CD14-positive monocyte (primary cell): ENCODE measurements at regions not wholly inside any gene's neighbourhood (a gene's known extent, or its start where the extent isn't known, plus 50 kb on each side); places are given as distances from the start of the nearest gene placed in this dataset.

ENCODE experiments used
- DNase-seq, 3 donors: peaks; one replicate each; pipeline ENCODE4 v3.0.0-alpha.2; 2011 to 2022
- H2AFZ ChIP-seq: 2 replicates; pipeline ENCODE4 v1.6.0; 2012; ENCODE audit warnings: mild to moderate bottlenecking, low read depth, low read length, inconsistent platforms; ENCODE audit not compliant: insufficient read depth, poor library complexity, severe bottlenecking
- H3K27ac ChIP-seq, 2 donors: 1 replicate in 1 of 2; 2 replicates in 1 of 2; pipeline ENCODE4 v1.5.1; 2012 to 2013; ENCODE audit warnings: low read length in 2 of 2, control low read depth in 1 of 2, inconsistent platforms in 1 of 2, low read depth in 1 of 2, mild to moderate bottlenecking in 1 of 2
- H3K27me3 ChIP-seq, 2 donors: one replicate each; pipeline versions ENCODE4 v1.6.0 to v1.6.1; 2011 to 2013; ENCODE audit warnings: low read length in 2 of 2; ENCODE audit not compliant: control insufficient read depth in 2 of 2, insufficient read depth in 2 of 2
- H3K36me3 ChIP-seq, 2 donors: replicated peaks in 1 of 2; 1 replicate in 1 of 2; 2 replicates in 1 of 2; pipeline versions ENCODE4 v1.5.1 to v1.6.1; 2012 to 2013; ENCODE audit warnings: low read length in 2 of 2, control low read depth in 1 of 2, inconsistent platforms in 1 of 2, mild to moderate bottlenecking in 1 of 2; ENCODE audit not compliant: insufficient read depth in 2 of 2, control insufficient read depth in 1 of 2
- H3K4me1 ChIP-seq, 2 donors: 1 replicate in 1 of 2; 2 replicates in 1 of 2; pipeline versions ENCODE4 v1.5.1 to v1.6.1; 2012 to 2013; ENCODE audit warnings: low read length in 2 of 2, control low read depth in 1 of 2, inconsistent platforms in 1 of 2, mild to moderate bottlenecking in 1 of 2, moderate library complexity in 1 of 2; ENCODE audit not compliant: insufficient read depth in 2 of 2, control insufficient read depth in 1 of 2
- H3K4me2 ChIP-seq: replicated peaks from 2 replicates; pipeline ENCODE3; 2012; ENCODE audit warnings: low read length, moderate library complexity, mild to moderate bottlenecking; ENCODE audit not compliant: poor library complexity, severe bottlenecking; ENCODE audit errors: extremely low read depth
- H3K4me3 ChIP-seq, 3 experiments: fragments of 200-600 bp in 1 of 3; sonication (generic) in 1 of 3; replicated peaks in 1 of 3; 1 replicate in 2 of 3; 2 replicates in 1 of 3; pipeline ENCODE4 v1.5.1; 2011 to 2013; ENCODE audit warnings: low read length in 3 of 3, mild to moderate bottlenecking in 3 of 3, control low read depth in 2 of 3, low read depth in 2 of 3, inconsistent platforms in 1 of 3, moderate library complexity in 1 of 3
- H3K79me2 ChIP-seq: 2 replicates; pipeline ENCODE4 v1.6.0; 2012; ENCODE audit warnings: mild to moderate bottlenecking, control low read depth, inconsistent platforms, low read length, moderate library complexity; ENCODE audit not compliant: insufficient read depth
- H3K9ac ChIP-seq: 2 replicates; pipeline ENCODE4 v1.6.0; 2017; ENCODE audit warnings: low read length, mild to moderate bottlenecking; ENCODE audit not compliant: insufficient read depth, poor library complexity, severe bottlenecking
- H3K9me3 ChIP-seq, 2 donors: replicated peaks in 1 of 2; 1 replicate in 1 of 2; 2 replicates in 1 of 2; pipeline versions ENCODE4 v1.5.1 to v1.6.1; 2012 to 2013; ENCODE audit warnings: low read length in 2 of 2, control low read depth in 1 of 2; ENCODE audit not compliant: control insufficient read depth in 1 of 2, insufficient read depth in 1 of 2
- H4K20me1 ChIP-seq: 2 replicates; pipeline ENCODE4 v1.6.0; 2012; ENCODE audit warnings: mild to moderate bottlenecking, low read length, control low read depth, moderate library complexity; ENCODE audit not compliant: insufficient read depth
- H3K27ac Mint-ChIP-seq, 7 donors: one replicate each; pipeline ENCODE4 v1.8.0; 2020; ENCODE audit warnings: mild to moderate bottlenecking in 7 of 7, mixed read lengths in 7 of 7, moderate library complexity in 6 of 7, inconsistent platforms in 2 of 7
- H3K27me3 Mint-ChIP-seq, 3 donors: one replicate each; pipeline ENCODE4 v1.8.0; 2021 to 2022; ENCODE audit warnings: low read depth in 3 of 3, mild to moderate bottlenecking in 3 of 3, mixed read lengths in 3 of 3, moderate library complexity in 3 of 3, inconsistent platforms in 1 of 3
- H3K36me3 Mint-ChIP-seq, 2 donors: one replicate each; pipeline ENCODE4 v1.8.0; 2020; ENCODE audit warnings: mixed read lengths in 2 of 2, inconsistent platforms in 1 of 2, mild to moderate bottlenecking in 1 of 2
- H3K4me1 Mint-ChIP-seq: one replicate; pipeline ENCODE4 v1.8.0; 2020; ENCODE audit warnings: mild to moderate bottlenecking, mixed read lengths
- H3K4me3 Mint-ChIP-seq, 2 donors: one replicate each; pipeline ENCODE4 v1.8.0; 2020; ENCODE audit warnings: mild to moderate bottlenecking in 2 of 2, mixed read lengths in 2 of 2, moderate library complexity in 1 of 2
- H3K9me3 Mint-ChIP-seq, 7 donors: one replicate each; pipeline ENCODE4 v1.8.0; 2020 to 2022; ENCODE audit warnings: mixed read lengths in 7 of 7, mild to moderate bottlenecking in 6 of 7, moderate library complexity in 6 of 7, inconsistent platforms in 2 of 7
- WGBS: methylation state at CpG from one replicate; pipeline ENCODE4 v1.1.5; 2013; ENCODE audit warnings: missing lambda C conversion rate; ENCODE audit not compliant: insufficient coverage; 5-methylcytosine and 5-hydroxymethylcytosine counted together
- intact Hi-C, 2 donors: fragments of 100-400 bp; cut with micrococcal nuclease; formaldehyde crosslinking; loops; one replicate each; pipeline versions ENCODE4 v1.15.0 to v1.15.1; 2023
- TF ChIP-seq, protein P1 (sequence below): fragments of 200-600 bp; IDR thresholded peaks from one replicate; pipeline ENCODE4 v1.8.0; 2022; ENCODE audit warnings: antibody characterized with exemption, mild to moderate bottlenecking

DNA sequence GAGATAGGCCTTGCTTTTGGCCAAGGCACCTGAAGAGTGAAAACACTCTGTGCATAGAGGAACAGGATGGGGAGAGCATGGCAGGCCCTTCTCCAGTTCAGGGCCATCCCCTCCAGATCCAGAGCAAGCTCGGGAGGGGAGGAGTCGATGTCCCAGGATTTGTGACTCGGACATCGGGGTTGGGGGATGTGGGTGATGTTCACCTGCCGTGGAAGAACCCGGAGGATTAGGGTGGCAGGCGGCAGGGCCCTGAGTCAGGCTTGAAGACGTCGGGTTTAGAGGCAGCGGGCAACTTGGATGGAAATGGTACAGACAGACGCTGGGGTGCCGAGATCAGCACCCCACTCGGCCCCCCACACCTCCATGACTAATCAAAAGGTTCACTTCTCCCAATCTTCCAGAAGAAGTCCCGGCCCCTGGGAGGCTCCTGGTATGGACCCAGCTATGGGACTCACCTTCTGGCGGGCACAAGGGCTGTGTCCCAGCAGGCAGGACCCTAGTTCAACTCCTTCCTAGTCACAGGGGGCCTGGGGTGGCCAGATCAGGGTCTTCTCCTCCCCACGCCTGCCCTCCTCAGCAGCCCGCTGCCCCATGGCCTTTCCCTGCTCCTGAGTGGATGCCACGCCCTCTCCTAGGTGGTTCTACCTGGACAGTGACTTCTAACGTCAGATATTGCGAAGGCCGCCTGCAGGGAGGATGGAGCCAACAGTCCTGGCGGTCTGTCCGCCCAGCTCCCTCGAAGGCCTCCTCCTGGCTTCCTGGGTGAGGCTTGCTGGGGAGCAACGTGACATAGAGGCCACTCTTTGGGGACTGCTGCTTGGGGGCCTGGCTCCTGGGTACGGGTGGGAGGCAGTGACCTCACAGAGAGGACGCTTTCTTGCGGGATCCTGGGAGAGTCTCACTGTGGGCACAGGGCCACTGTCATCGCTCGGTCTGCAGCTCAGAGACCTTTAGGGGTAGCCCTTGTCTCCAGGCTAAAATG, 792.5 kb downstream of the BRD1 start:
- Histone ChIP-seq H3K27ac (no peak overlapping the region), H4K20me1 (no peaks in the 10 kb centered on the region), H3K4me3 (no peak overlapping the region), H3K79me2 (no peaks in the 10 kb centered on the region), H3K9ac (no peak overlapping the region), H3K4me2 (no peak overlapping the region), H2AFZ (no peak overlapping the region), H3K4me1 (no peaks in the 10 kb centered on the region), H3K9me3 (no peaks in the 10 kb centered on the region), H3K27me3 (no peaks in the 10 kb centered on the region), H3K36me3 (no peaks in the 10 kb centered on the region)
- WGBS: 78% methylated on average over 18 of the region's 30 CpGs
- H3K27me3 Mint-ChIP-seq: peaks cover 0 to 5% (median 1%) of the 10 kb centered on the region in 3 donors
- H3K27ac Mint-ChIP-seq: peak overlapping the region in 1 of 7 donors; percentile 72
- H3K4me3 Mint-ChIP-seq: no peak overlapping the region
- peaks cover 0 to 9% (median 0%) of the 10 kb centered on the region in 7 donors for H3K9me3 Mint-ChIP-seq
- no peak for DNase-seq
- intact Hi-C loops: no loop called here
- H3K4me1 Mint-ChIP-seq: no peaks in the 10 kb centered on the region
- no peaks in the 10 kb centered on the region for H3K36me3 Mint-ChIP-seq
- TF ChIP-seq, protein P1, sequence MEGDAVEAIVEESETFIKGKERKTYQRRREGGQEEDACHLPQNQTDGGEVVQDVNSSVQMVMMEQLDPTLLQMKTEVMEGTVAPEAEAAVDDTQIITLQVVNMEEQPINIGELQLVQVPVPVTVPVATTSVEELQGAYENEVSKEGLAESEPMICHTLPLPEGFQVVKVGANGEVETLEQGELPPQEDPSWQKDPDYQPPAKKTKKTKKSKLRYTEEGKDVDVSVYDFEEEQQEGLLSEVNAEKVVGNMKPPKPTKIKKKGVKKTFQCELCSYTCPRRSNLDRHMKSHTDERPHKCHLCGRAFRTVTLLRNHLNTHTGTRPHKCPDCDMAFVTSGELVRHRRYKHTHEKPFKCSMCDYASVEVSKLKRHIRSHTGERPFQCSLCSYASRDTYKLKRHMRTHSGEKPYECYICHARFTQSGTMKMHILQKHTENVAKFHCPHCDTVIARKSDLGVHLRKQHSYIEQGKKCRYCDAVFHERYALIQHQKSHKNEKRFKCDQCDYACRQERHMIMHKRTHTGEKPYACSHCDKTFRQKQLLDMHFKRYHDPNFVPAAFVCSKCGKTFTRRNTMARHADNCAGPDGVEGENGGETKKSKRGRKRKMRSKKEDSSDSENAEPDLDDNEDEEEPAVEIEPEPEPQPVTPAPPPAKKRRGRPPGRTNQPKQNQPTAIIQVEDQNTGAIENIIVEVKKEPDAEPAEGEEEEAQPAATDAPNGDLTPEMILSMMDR: no peak

DNA sequence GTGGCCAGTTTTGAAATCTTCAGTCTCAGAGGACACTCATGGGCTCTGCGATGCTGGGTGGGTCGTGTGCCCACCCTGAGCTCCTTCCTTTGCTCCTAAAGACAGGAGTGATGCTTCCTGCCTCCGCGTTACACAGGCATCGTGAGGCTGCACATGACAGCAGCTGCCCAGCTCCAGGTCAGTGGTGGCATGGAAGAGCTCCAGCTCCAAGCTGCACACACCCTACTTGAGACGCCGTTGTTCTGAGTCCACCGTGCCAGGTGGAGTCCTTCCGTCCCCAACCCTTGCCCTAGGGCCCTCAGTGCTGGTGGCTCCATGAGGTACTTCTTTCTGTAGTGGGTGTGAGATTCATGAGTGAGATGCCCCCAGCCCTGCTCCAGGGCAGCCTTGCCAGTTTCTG, 794.1 kb downstream of the BRD1 start:
- H3K4me2 ChIP-seq: no peak overlapping the region
- H3K27ac Mint-ChIP-seq: no peak overlapping the region
- DNase-seq: no peak
- H3K27ac ChIP-seq: no peak overlapping the region
- no peaks in the 10 kb centered on the region for H3K4me1 ChIP-seq
- no peak overlapping the region for H3K4me3 Mint-ChIP-seq
- no peak overlapping the region for H3K9ac ChIP-seq
- no peaks in the 10 kb centered on the region for H3K4me1 Mint-ChIP-seq
- no peaks in the 10 kb centered on the region for H3K36me3 ChIP-seq
- TF ChIP-seq, protein P1: no peak
- H3K36me3 Mint-ChIP-seq: no peaks in the 10 kb centered on the region
- H3K4me3 ChIP-seq: no peak overlapping the region
- peaks cover 0 to 7% (median 0%) of the 10 kb centered on the region in 7 donors for H3K9me3 Mint-ChIP-seq
- no peaks in the 10 kb centered on the region for H3K79me2 ChIP-seq
- no peaks in the 10 kb centered on the region for H3K9me3 ChIP-seq
- H3K27me3 Mint-ChIP-seq: peaks cover 2 to 5% (median 5%) of the 10 kb centered on the region in 3 donors
- WGBS: 78% methylated on average over 4 of the region's 9 CpGs
- intact Hi-C loops: no loop called here
- H4K20me1 ChIP-seq: no peaks in the 10 kb centered on the region
- no peaks in the 10 kb centered on the region for H3K27me3 ChIP-seq
- no peak overlapping the region for H2AFZ ChIP-seq
